Suprapubic skin (tissue), 4 donors: ENCODE measurements at regions not wholly inside any gene's neighbourhood (a gene's known extent, or its start where the extent isn't known, plus 50 kb on each side); places are given as distances from the start of the nearest gene placed in this dataset.

Source experiments
- DNase-seq, 2 donors: peaks; one replicate each; pipeline ENCODE4 v3.0.0-alpha.2; 2019; ENCODE audit warnings: low spot score in 2 of 2
- H3K27ac ChIP-seq: fragments of 200-600 bp; sonication (generic); one replicate; pipeline ENCODE4 v1.5.1; 2019
- H3K27me3 ChIP-seq: fragments of 200-600 bp; sonication (generic); one replicate; pipeline ENCODE4 v1.5.1; 2019
- H3K36me3 ChIP-seq: fragments of 200-600 bp; sonication (generic); one replicate; pipeline ENCODE4 v1.5.1; 2019
- H3K4me1 ChIP-seq: fragments of 200-600 bp; sonication (generic); one replicate; pipeline ENCODE4 v1.5.1; 2019
- H3K4me3 ChIP-seq: fragments of 200-600 bp; sonication (generic); one replicate; pipeline ENCODE4 v1.5.1; 2019; ENCODE audit warnings: mild to moderate bottlenecking
- H3K9me3 ChIP-seq: fragments of 200-600 bp; sonication (generic); one replicate; pipeline ENCODE4 v1.5.1; 2019
- EP300 ChIP-seq: sonication (generic); formaldehyde crosslinking; IDR thresholded peaks from one replicate; pipeline ENCODE4 v1.6.1; 2017; ENCODE audit warnings: antibody characterized with exemption
- POLR2A ChIP-seq, 2 donors: fragments of 450-650 bp; IDR thresholded peaks; one replicate each; pipeline ENCODE4 v1.6.1; 2017; ENCODE audit warnings: antibody characterized with exemption in 2 of 2, mild to moderate bottlenecking in 2 of 2, moderate library complexity in 2 of 2
- POLR2AphosphoS5 ChIP-seq, 3 donors: sonication (generic); formaldehyde crosslinking; IDR thresholded peaks; one replicate each; pipeline ENCODE4 v1.6.1; 2017; ENCODE audit warnings: antibody characterized with exemption in 3 of 3
- WGBS: methylation state at CpG from one replicate; pipeline ENCODE4 v1.1.5; 2018; 5-methylcytosine and 5-hydroxymethylcytosine counted together
- TF ChIP-seq, protein P1 (sequence below), 2 donors: fragments of 200-600 bp in 1 of 2; fragments of 450-650 bp in 1 of 2; sonication (generic) in 1 of 2; IDR thresholded peaks; one replicate each; pipeline ENCODE4 v1.5.1; 2016 to 2019; ENCODE audit warnings: antibody characterized with exemption in 2 of 2, mild to moderate bottlenecking in 1 of 2, moderate library complexity in 1 of 2

DNA sequence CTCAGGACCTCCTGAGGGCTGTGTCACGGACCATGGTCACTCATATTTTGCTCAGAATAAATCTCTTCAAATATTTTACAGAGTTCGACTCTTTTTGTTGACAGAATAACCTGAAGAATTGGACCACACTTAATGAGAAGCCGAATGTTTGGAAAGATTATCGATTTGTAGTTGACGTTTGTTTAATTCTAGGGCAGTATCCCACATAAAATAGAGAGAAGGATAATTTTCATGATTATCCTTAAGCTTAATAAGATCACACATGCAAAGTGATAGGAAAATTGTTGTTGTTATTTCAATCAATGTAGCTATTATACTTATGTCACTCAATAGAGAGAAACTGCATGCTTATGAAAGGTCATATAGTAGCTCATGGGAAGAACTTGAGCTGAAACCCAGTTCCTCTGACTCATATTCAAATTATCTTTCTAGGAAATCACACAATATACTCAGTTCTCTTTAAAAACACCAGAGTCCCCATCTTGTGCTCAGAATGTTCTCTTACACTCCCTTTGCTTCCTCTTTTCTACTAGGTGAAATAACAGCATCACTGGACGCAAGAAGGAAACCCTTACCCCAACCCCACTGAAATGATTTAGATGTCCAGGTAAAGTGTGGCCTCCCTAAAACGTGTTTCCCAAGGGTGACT, 982.1 kb downstream of the TSN start:
- Histone ChIP-seq H3K36me3 (no peaks in the 10 kb centered on the region), H3K9me3 (no peaks in the 10 kb centered on the region), H3K4me1 (no peaks in the 10 kb centered on the region), H3K4me3 (no peak overlapping the region), H3K27me3 (no peaks in the 10 kb centered on the region), H3K27ac (no peak overlapping the region)
- 84% methylated on average over 7 of the region's 7 CpGs for WGBS
- DNase-seq, result no peak
- TF ChIP-seq EP300, result no peak
- no peak for TF ChIP-seq POLR2A (IDR thresholded peaks at IDR 0.05)
- TF ChIP-seq POLR2AphosphoS5 (IDR thresholded peaks at IDR 0.05), result no peak
- TF ChIP-seq, protein P1, sequence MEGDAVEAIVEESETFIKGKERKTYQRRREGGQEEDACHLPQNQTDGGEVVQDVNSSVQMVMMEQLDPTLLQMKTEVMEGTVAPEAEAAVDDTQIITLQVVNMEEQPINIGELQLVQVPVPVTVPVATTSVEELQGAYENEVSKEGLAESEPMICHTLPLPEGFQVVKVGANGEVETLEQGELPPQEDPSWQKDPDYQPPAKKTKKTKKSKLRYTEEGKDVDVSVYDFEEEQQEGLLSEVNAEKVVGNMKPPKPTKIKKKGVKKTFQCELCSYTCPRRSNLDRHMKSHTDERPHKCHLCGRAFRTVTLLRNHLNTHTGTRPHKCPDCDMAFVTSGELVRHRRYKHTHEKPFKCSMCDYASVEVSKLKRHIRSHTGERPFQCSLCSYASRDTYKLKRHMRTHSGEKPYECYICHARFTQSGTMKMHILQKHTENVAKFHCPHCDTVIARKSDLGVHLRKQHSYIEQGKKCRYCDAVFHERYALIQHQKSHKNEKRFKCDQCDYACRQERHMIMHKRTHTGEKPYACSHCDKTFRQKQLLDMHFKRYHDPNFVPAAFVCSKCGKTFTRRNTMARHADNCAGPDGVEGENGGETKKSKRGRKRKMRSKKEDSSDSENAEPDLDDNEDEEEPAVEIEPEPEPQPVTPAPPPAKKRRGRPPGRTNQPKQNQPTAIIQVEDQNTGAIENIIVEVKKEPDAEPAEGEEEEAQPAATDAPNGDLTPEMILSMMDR (IDR thresholded peaks at IDR 0.05), result no peak

DNA sequence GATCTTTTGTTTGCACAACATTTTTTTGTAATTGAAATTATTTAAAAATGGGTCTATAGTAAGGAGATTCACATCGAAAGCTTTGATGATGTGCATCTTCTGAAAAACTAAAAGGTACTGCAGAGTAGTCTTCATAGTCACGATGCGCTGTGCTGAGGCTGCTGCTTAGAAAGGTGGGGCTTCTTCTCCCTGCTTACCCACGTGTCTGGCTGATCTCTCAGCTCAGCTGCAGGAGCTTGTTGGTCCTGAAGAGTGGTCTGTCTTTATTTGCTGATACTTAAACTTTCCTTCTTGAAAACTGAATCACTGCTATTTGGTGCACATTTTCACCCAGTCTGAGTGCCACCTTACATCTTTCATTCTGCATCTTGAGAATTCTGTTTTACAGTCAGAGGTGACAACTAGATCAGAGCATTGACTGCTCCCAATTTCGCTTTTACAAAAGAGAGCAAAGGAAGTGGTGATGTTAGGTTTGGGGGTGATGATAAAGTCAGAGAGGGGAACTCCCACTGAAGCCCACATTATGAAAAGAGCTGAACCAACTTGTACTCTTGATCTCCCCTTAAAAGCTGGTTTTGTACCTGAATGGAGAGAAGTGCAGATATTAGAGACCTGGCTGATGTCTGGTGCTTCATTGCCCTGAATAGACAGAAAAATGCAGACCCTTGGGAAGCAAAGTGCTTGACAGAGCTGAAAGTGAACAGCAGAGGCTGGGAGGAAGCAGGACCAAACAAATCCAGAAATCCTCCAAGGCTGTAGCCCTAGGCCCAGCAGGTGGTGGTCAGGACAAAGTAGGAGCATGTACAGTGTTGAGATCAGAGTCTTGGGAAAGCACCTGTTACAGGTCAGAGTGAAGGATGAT, 984.5 kb downstream of the TSN start:
- H3K36me3 ChIP-seq, result no peaks in the 10 kb centered on the region
- no peak for DNase-seq
- H3K4me3 ChIP-seq, result no peak overlapping the region
- H3K9me3 ChIP-seq, result no peaks in the 10 kb centered on the region
- TF ChIP-seq EP300 (no peak), POLR2AphosphoS5 (IDR thresholded peaks at IDR 0.05) (no peak), POLR2A (IDR thresholded peaks at IDR 0.05) (no peak)
- TF ChIP-seq, protein P1 (IDR thresholded peaks at IDR 0.05), result no peak
- H3K27ac ChIP-seq, result no peak overlapping the region
- H3K4me1 ChIP-seq, result no peaks in the 10 kb centered on the region
- WGBS, result 69% methylated on average over 5 of the region's 5 CpGs
- no peaks in the 10 kb centered on the region for H3K27me3 ChIP-seq

DNA sequence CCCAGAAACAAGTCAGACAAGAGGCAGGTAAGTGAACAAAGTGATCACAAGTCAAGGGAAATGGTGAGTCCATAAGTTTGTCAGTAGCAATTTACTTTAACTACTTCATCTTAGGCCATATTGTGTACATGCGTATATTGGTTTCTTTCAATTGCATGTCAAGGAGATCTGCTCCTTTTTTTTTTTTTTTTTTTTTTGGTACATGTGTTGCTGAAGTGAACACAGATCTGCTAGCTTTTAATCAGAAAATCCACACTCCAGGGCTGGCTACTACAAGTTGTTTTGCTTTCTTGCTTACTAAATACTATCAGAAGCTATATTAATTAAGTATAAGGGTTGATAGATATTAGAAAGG, 985.1 kb downstream of the TSN start:
- Histone ChIP-seq H3K27me3 (no peaks in the 10 kb centered on the region), H3K4me3 (no peak overlapping the region), H3K36me3 (no peaks in the 10 kb centered on the region), H3K9me3 (no peaks in the 10 kb centered on the region), H3K4me1 (no peaks in the 10 kb centered on the region), H3K27ac (no peak overlapping the region)
- no peak for DNase-seq
- 91% methylated on average over 1 of the region's 1 CpG for WGBS
- TF ChIP-seq POLR2A (IDR thresholded peaks at IDR 0.05) (no peak), POLR2AphosphoS5 (IDR thresholded peaks at IDR 0.05) (no peak), EP300 (no peak)
- TF ChIP-seq, protein P1 (IDR thresholded peaks at IDR 0.05), result no peak

DNA sequence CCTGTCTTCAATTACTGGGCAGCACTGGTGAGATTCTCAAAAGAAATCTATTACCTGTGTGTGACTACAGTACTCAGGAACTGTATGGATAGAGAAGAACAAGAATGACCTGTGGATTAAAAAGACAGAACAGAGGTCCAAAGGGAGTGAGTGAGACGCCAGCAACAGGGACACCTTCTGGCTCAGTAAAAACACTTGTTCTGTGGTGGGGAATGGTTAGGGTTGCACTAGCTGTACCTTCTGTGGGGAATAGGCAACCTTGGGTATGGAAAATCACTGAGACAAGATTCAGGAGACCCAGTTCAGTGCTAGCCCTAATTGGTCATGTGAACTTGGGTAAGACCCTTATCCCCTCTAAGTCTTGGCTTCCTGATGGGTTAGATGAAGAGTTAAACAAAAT, 986.0 kb downstream of the TSN start:
- Histone ChIP-seq H3K4me3 (no peak overlapping the region), H3K27ac (no peak overlapping the region), H3K36me3 (no peaks in the 10 kb centered on the region), H3K4me1 (no peaks in the 10 kb centered on the region), H3K9me3 (no peaks in the 10 kb centered on the region), H3K27me3 (no peaks in the 10 kb centered on the region)
- WGBS, result 84% methylated on average over 1 of the region's 1 CpG
- TF ChIP-seq, protein P1 (IDR thresholded peaks at IDR 0.05), result no peak
- TF ChIP-seq POLR2AphosphoS5 (IDR thresholded peaks at IDR 0.05), result no peak
- no peak for TF ChIP-seq POLR2A (IDR thresholded peaks at IDR 0.05)
- no peak for TF ChIP-seq EP300
- no peak for DNase-seq

DNA sequence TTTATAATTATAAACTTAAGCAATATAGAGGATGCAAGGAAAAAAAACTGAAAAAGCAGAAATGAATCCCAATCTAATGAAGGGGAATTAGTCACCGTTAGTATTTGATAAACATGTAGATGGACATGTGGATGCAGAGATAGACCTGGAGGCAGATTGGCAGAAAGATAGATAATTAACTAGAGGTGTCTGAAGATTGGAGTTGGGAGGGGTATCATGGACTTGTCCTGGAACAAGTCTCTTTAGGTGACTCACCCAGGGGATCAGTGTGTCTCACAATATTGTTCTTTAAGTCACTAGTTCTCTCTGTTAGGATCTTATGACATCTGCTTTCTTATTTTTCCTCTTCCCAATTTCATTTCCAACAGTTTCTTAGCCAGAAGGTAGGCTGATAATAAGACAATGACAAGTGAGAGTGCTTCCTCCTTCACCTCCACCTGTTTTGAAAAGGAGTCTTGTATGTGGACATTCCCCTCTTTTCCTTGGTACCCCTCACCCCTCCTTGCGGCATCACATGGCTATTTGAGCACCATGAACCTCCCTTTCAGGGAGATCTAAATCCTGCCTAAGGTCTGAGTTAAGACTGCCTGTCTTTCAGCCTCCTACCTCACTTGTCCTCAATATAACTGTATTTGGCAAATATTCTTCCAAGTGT, 987.7 kb downstream of the TSN start:
- H3K36me3 ChIP-seq, result no peaks in the 10 kb centered on the region
- no peaks in the 10 kb centered on the region for H3K4me1 ChIP-seq
- no peak overlapping the region for H3K4me3 ChIP-seq
- WGBS, result 67% methylated on average over 2 of the region's 2 CpGs
- H3K27me3 ChIP-seq, result no peaks in the 10 kb centered on the region
- H3K9me3 ChIP-seq, result no peaks in the 10 kb centered on the region
- no peak overlapping the region for H3K27ac ChIP-seq
- TF ChIP-seq POLR2AphosphoS5 (IDR thresholded peaks at IDR 0.05) (no peak), POLR2A (IDR thresholded peaks at IDR 0.05) (no peak), EP300 (no peak)
- TF ChIP-seq, protein P1 (IDR thresholded peaks at IDR 0.05), result no peak
- no peak for DNase-seq
